ENCODE measurements at regions not wholly inside any gene's neighbourhood (a gene's known extent, or its start where the extent isn't known, plus 50 kb on each side); places are given as distances from the start of the nearest gene placed in this dataset.

DNA sequence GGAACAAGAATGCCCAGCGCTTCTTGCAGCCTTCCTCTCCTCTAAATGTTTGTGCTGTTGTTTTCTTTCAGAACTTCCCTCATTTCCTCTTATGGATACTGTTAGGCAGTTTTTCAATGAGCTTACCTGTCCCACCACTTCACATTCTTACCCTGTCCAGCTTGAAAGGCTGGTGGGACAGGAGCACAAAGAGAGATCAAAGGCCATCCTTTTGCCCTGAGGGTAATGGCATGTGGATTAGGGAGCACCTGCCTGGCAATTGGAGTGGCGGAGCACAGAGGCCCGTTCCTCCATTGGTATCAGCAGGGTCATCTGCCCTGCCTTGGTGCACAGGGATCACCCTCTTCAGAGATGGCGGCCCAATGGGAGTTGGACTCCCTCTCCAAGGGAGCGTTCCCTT, 170.1 kb upstream of the UBE3A start:
- TF ChIP-seq ZNF331 (CRISPR knock-in tag; IDR thresholded peaks at IDR 0.05; ENCODE audit: low read depth) (no peak), EZH2 (IDR thresholded peaks at IDR 0.05; ENCODE audit: low read depth, unreplicated experiment) (no peak)
- TF ChIP-seq, protein P1, sequence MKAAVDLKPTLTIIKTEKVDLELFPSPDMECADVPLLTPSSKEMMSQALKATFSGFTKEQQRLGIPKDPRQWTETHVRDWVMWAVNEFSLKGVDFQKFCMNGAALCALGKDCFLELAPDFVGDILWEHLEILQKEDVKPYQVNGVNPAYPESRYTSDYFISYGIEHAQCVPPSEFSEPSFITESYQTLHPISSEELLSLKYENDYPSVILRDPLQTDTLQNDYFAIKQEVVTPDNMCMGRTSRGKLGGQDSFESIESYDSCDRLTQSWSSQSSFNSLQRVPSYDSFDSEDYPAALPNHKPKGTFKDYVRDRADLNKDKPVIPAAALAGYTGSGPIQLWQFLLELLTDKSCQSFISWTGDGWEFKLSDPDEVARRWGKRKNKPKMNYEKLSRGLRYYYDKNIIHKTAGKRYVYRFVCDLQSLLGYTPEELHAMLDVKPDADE (IDR thresholded peaks at IDR 0.05) = no peak
- TF ChIP-seq, protein P2, sequence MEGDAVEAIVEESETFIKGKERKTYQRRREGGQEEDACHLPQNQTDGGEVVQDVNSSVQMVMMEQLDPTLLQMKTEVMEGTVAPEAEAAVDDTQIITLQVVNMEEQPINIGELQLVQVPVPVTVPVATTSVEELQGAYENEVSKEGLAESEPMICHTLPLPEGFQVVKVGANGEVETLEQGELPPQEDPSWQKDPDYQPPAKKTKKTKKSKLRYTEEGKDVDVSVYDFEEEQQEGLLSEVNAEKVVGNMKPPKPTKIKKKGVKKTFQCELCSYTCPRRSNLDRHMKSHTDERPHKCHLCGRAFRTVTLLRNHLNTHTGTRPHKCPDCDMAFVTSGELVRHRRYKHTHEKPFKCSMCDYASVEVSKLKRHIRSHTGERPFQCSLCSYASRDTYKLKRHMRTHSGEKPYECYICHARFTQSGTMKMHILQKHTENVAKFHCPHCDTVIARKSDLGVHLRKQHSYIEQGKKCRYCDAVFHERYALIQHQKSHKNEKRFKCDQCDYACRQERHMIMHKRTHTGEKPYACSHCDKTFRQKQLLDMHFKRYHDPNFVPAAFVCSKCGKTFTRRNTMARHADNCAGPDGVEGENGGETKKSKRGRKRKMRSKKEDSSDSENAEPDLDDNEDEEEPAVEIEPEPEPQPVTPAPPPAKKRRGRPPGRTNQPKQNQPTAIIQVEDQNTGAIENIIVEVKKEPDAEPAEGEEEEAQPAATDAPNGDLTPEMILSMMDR (conservative IDR thresholded peaks at IDR 0.05; ENCODE audit: low read depth in 2 of 2) = no peak
- no peak overlapping the region for H3K4me3 ChIP-seq
- Mint-ChIP-seq H3K36me3 (ENCODE audit: low read depth) (no peaks in the 10 kb centered on the region), H3K27me3 (ENCODE audit: insufficient read depth, low read depth, poor library complexity) (peaks cover 4% of the 10 kb centered on the region), H3K9me3 (no peaks in the 10 kb centered on the region), H3K27ac (no peak overlapping the region), H3K4me3 (no peak overlapping the region), H3K4me1 (no peaks in the 10 kb centered on the region; the same call in 2 of the 3 replicates)
- no peak overlapping the region for H2AFZ ChIP-seq
- no peaks in the 10 kb centered on the region for H3K4me1 ChIP-seq (ENCODE audit: insufficient read depth)
- no peak overlapping the region for H3K27ac ChIP-seq (ENCODE audit: low read depth)
- H3K27me3 ChIP-seq (ENCODE audit: insufficient read depth) = no peaks in the 10 kb centered on the region
- DNase-seq (ENCODE audit: low spot score) (no peak), ATAC-seq (no peak)
- H3F3A ChIP-seq (replicated peaks; ENCODE audit: low read depth) = no peaks in the 10 kb centered on the region
- H3K79me2 ChIP-seq (replicated peaks; ENCODE audit: insufficient read depth) = no peaks in the 10 kb centered on the region
- no peak overlapping the region for H3K4me2 ChIP-seq
- H3K9me2 ChIP-seq (ENCODE audit: insufficient read depth) = no peaks in the 10 kb centered on the region
- no peaks in the 10 kb centered on the region for H4K20me1 ChIP-seq (replicated peaks; ENCODE audit: insufficient read depth)
- H3K36me3 ChIP-seq (ENCODE audit: insufficient read depth) = no peaks in the 10 kb centered on the region

DNA sequence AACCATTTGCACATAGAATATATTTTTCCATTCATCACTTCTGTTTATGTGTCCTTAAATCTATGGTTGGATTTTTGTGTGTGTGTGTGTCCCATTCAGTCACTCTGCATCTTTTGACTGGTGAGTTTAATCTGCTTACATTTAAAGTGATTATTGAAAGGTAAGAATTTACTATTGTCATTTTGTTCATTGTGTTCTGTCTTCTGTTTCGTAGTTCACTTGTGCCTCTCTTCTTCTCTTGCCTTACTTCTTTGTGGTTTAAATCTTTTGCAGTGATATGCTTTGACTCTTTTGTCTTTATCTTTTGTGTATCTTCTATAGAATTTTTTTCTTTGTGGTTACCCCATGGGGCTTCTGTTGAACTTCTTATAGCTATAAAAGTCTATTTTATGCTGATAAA, 166.3 kb upstream of the UBE3A start:
- DNase-seq (ENCODE audit: low spot score) (no peak), ATAC-seq (no peak)
- Histone ChIP-seq H3K4me1 (ENCODE audit: insufficient read depth) (no peaks in the 10 kb centered on the region), H3K27ac (ENCODE audit: low read depth) (no peak overlapping the region), H3K36me3 (ENCODE audit: insufficient read depth) (no peaks in the 10 kb centered on the region), H3F3A (replicated peaks; ENCODE audit: low read depth) (no peaks in the 10 kb centered on the region), H2AFZ (no peak overlapping the region), H3K4me3 (no peak overlapping the region), H3K4me2 (no peak overlapping the region), H3K27me3 (ENCODE audit: insufficient read depth) (no peaks in the 10 kb centered on the region), H3K79me2 (replicated peaks; ENCODE audit: insufficient read depth) (no peaks in the 10 kb centered on the region), H3K9me2 (ENCODE audit: insufficient read depth) (no peaks in the 10 kb centered on the region), H4K20me1 (replicated peaks; ENCODE audit: insufficient read depth) (no peaks in the 10 kb centered on the region)
- H3K4me1 Mint-ChIP-seq = no peaks in the 10 kb centered on the region
- H3K4me3 Mint-ChIP-seq = no peak overlapping the region
- no peak for TF ChIP-seq STAT1 (IDR thresholded peaks at IDR 0.05; ENCODE audit: unreplicated experiment)
- TF ChIP-seq EZH2 (IDR thresholded peaks at IDR 0.05; ENCODE audit: low read depth, unreplicated experiment) = no peak
- TF ChIP-seq CREB1 (CRISPR knock-in tag; IDR thresholded peaks at IDR 0.05; ENCODE audit: low read depth) = no peak
- TF ChIP-seq JUNB (IDR thresholded peaks at IDR 0.05; ENCODE audit: unreplicated experiment) = no peak
- TF ChIP-seq NANOG (IDR thresholded peaks at IDR 0.05; ENCODE audit: borderline replicate concordance) = no peak
- TF ChIP-seq, protein P1 (IDR thresholded peaks at IDR 0.05) = no peak
- TF ChIP-seq, protein P3, sequence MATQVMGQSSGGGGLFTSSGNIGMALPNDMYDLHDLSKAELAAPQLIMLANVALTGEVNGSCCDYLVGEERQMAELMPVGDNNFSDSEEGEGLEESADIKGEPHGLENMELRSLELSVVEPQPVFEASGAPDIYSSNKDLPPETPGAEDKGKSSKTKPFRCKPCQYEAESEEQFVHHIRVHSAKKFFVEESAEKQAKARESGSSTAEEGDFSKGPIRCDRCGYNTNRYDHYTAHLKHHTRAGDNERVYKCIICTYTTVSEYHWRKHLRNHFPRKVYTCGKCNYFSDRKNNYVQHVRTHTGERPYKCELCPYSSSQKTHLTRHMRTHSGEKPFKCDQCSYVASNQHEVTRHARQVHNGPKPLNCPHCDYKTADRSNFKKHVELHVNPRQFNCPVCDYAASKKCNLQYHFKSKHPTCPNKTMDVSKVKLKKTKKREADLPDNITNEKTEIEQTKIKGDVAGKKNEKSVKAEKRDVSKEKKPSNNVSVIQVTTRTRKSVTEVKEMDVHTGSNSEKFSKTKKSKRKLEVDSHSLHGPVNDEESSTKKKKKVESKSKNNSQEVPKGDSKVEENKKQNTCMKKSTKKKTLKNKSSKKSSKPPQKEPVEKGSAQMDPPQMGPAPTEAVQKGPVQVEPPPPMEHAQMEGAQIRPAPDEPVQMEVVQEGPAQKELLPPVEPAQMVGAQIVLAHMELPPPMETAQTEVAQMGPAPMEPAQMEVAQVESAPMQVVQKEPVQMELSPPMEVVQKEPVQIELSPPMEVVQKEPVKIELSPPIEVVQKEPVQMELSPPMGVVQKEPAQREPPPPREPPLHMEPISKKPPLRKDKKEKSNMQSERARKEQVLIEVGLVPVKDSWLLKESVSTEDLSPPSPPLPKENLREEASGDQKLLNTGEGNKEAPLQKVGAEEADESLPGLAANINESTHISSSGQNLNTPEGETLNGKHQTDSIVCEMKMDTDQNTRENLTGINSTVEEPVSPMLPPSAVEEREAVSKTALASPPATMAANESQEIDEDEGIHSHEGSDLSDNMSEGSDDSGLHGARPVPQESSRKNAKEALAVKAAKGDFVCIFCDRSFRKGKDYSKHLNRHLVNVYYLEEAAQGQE (IDR thresholded peaks at IDR 0.05; ENCODE audit: unreplicated experiment) = no peak
- no peak for TF ChIP-seq ZNF331 (CRISPR knock-in tag; IDR thresholded peaks at IDR 0.05; ENCODE audit: low read depth)
- no peaks in the 10 kb centered on the region for H3K36me3 Mint-ChIP-seq (ENCODE audit: low read depth)
- no peaks in the 10 kb centered on the region for H3K9me3 Mint-ChIP-seq
- no peak overlapping the region for H3K27ac Mint-ChIP-seq
- peaks cover 2% of the 10 kb centered on the region for H3K27me3 Mint-ChIP-seq (ENCODE audit: insufficient read depth, low read depth, poor library complexity)

Data from GM23338 (cell line).